SK-N-SH (cell line): ENCODE measurements at regions not wholly inside any gene's neighbourhood (a gene's known extent, or its start where the extent isn't known, plus 50 kb on each side); places are given as distances from the start of the nearest gene placed in this dataset.

ENCODE experiments used
- CTCF ChIA-PET: fragments of 300-600, 350-600 bp; formaldehyde crosslinking; extraction: SDS; loops from one replicate; lab custom pipeline; 2021; lab: Yijun Ruan, JAX
- POLR2A ChIA-PET: fragments of 350-600 bp; sonication (Branson Sonifier 250); formaldehyde crosslinking; extraction: SDS; loops from one replicate; lab custom pipeline; 2020; ENCODE audit warnings: antibody characterized with exemption, inconsistent platforms; lab: Yijun Ruan, JAX
- DNase-seq: peaks from one replicate; pipeline ENCODE4 v3.0.0; 2012
- H2AFZ ChIP-seq: fragments of 200-600 bp; sonication (generic); 2 replicates; pipeline ENCODE4 v1.8.1; 2016; ENCODE audit warnings: antibody characterized with exemption, mild to moderate bottlenecking, low read depth
- H3F3A ChIP-seq: fragments of 200-600 bp; sonication (generic); replicated peaks from 2 replicates; pipeline ENCODE3; 2016; ENCODE audit warnings: antibody characterized with exemption, mild to moderate bottlenecking; ENCODE audit not compliant: insufficient read depth
- H3K27ac ChIP-seq, 2 experiments: fragments of 200-500 bp in 1 of 2; fragments of 200-600 bp in 1 of 2; sonication (Bioruptor generic) in 1 of 2; sonication (generic), shearing (Covaris generic) in 1 of 2; 2 replicates each; pipeline versions ENCODE4 v1.5.1 to v1.6.1; 2014 to 2016; ENCODE audit warnings: low read depth in 2 of 2, inconsistent platforms in 1 of 2, low read length in 1 of 2, mild to moderate bottlenecking in 1 of 2, mixed read lengths in 1 of 2
- H3K27me3 ChIP-seq: fragments of 200-600 bp; sonication (generic), shearing (Covaris generic); 2 replicates; pipeline ENCODE4 v1.6.1; 2016; ENCODE audit warnings: mixed run types; ENCODE audit not compliant: insufficient read depth
- H3K36me3 ChIP-seq, 2 experiments: fragments of 200-500 bp in 1 of 2; fragments of 200-600 bp in 1 of 2; sonication (Bioruptor generic) in 1 of 2; sonication (generic) in 1 of 2; replicated peaks in 1 of 2; 2 replicates each; pipeline versions ENCODE3 to v1.5.1; 2014 to 2016; ENCODE audit warnings: low read length in 1 of 2, mild to moderate bottlenecking in 1 of 2; ENCODE audit not compliant: insufficient read depth in 2 of 2, control insufficient read depth in 1 of 2
- H3K4me1 ChIP-seq, 2 experiments: fragments of 200-500 bp in 1 of 2; fragments of 200-600 bp in 1 of 2; sonication (Bioruptor generic) in 1 of 2; sonication (generic), shearing (Covaris generic) in 1 of 2; 2 replicates each; pipeline versions ENCODE4 v1.5.1 to v1.6.1; 2014 to 2016; ENCODE audit warnings: low read depth in 1 of 2, low read length in 1 of 2, mixed run types in 1 of 2; ENCODE audit not compliant: insufficient read depth in 2 of 2, control insufficient read depth in 1 of 2
- H3K4me2 ChIP-seq: fragments of 200-600 bp; sonication (generic), shearing (Covaris generic); 2 replicates; pipeline ENCODE4 v1.6.1; 2017; ENCODE audit warnings: mixed run types
- H3K4me3 ChIP-seq, 2 experiments: fragments of 200-500 bp in 1 of 2; fragments of 200-600 bp in 1 of 2; sonication (Bioruptor generic) in 1 of 2; sonication (generic), shearing (Covaris generic) in 1 of 2; 2 replicates each; pipeline versions ENCODE4 v1.5.1 to v1.8.1; 2014 to 2016; ENCODE audit warnings: low read depth in 2 of 2, inconsistent platforms in 1 of 2, low read length in 1 of 2, mild to moderate bottlenecking in 1 of 2, mixed read lengths in 1 of 2, moderate library complexity in 1 of 2
- H3K79me2 ChIP-seq: fragments of 200-600 bp; sonication (generic); 2 replicates; pipeline ENCODE4 v1.8.1; 2017; ENCODE audit warnings: mild to moderate bottlenecking; ENCODE audit not compliant: insufficient read depth
- H3K9ac ChIP-seq: fragments of 200-600 bp; sonication (generic); 2 replicates; pipeline ENCODE4 v1.6.1; 2017; ENCODE audit warnings: mixed run types
- H3K9me2 ChIP-seq: fragments of 200-600 bp; sonication (generic); 2 replicates; pipeline ENCODE4 v1.6.1; 2017; ENCODE audit warnings: mixed run types
- H3K9me3 ChIP-seq: fragments of 200-600 bp; sonication (generic); 2 replicates; pipeline ENCODE4 v1.6.1; 2017; ENCODE audit warnings: mixed run types, mild to moderate bottlenecking, moderate library complexity
- H4K20me1 ChIP-seq: fragments of 200-600 bp; sonication (generic); 2 replicates; pipeline ENCODE4 v1.6.1; 2017; ENCODE audit warnings: mild to moderate bottlenecking, mixed run types; ENCODE audit not compliant: insufficient read depth
- CHD2 ChIP-seq: fragments of 150-350 bp; IDR thresholded peaks from 2 replicates; pipeline ENCODE4 v1.6.1; 2018; ENCODE audit warnings: low read length; ENCODE audit not compliant: partially characterized antibody
- EP300 ChIP-seq, 2 experiments: IDR thresholded peaks; 2 replicates each; pipeline versions ENCODE4 v1.4.0 to v1.6.1; 2012; ENCODE audit warnings: borderline replicate concordance in 1 of 2, low read depth in 1 of 2, low read length in 1 of 2
- FOSL2 ChIP-seq: IDR thresholded peaks from 2 replicates; pipeline ENCODE4 v1.4.0; 2012; ENCODE audit warnings: low read depth, mild to moderate bottlenecking, moderate library complexity, borderline replicate concordance
- FOXJ3 ChIP-seq: sonication (generic); formaldehyde crosslinking; IDR thresholded peaks from 2 replicates; pipeline ENCODE4 v1.5.1; 2020; ENCODE audit warnings: mild to moderate bottlenecking, missing genetic modification reagents
- IRF3 ChIP-seq: fragments of 150-350 bp; IDR thresholded peaks from 2 replicates; pipeline ENCODE4 v1.6.1; 2016; ENCODE audit warnings: mild to moderate bottlenecking, low read depth, low read length
- JUND ChIP-seq: IDR thresholded peaks from 2 replicates; pipeline ENCODE4 v1.4.0; 2012
- MAX ChIP-seq: IDR thresholded peaks from 2 replicates; pipeline ENCODE4 v1.4.0; 2012; ENCODE audit warnings: low read depth
- MEF2A ChIP-seq: IDR thresholded peaks from 2 replicates; pipeline ENCODE4 v1.4.0; 2012; ENCODE audit warnings: low read depth, borderline replicate concordance
- NFIC ChIP-seq: IDR thresholded peaks from 2 replicates; pipeline ENCODE4 v1.4.0; 2012; ENCODE audit warnings: borderline replicate concordance
- NRF1 ChIP-seq: IDR thresholded peaks from 2 replicates; pipeline ENCODE4 v1.6.1; 2012; ENCODE audit warnings: low read depth, mild to moderate bottlenecking, low read length
- POLR2AphosphoS5 ChIP-seq: IDR thresholded peaks from 2 replicates; pipeline ENCODE4 v1.6.1; 2012; ENCODE audit warnings: low read depth, low read length
- RAD21 ChIP-seq: IDR thresholded peaks from 2 replicates; pipeline ENCODE4 v1.6.1; 2012; ENCODE audit warnings: mild to moderate bottlenecking, low read length
- RCOR1 ChIP-seq: fragments of 150-350 bp; IDR thresholded peaks from 2 replicates; pipeline ENCODE4 v1.6.1; 2017; ENCODE audit warnings: antibody characterized with exemption, low read length
- RXRA ChIP-seq: IDR thresholded peaks from 2 replicates; pipeline ENCODE4 v1.4.0; 2012; ENCODE audit warnings: low read depth, mild to moderate bottlenecking, borderline replicate concordance
- SIN3A ChIP-seq: IDR thresholded peaks from 2 replicates; pipeline ENCODE4 v1.6.1; 2012; ENCODE audit warnings: low read depth, mild to moderate bottlenecking, low read length, moderate library complexity, borderline replicate concordance
- SMC3 ChIP-seq: IDR thresholded peaks from 2 replicates; pipeline ENCODE4 v1.6.1; 2012; ENCODE audit warnings: low read depth, low read length, improper control_type of control experiment
- TAF1 ChIP-seq: IDR thresholded peaks from 2 replicates; pipeline ENCODE4 v1.6.1; 2012; ENCODE audit warnings: low read depth, mild to moderate bottlenecking, low read length, moderate library complexity, borderline replicate concordance
- ZBTB33 ChIP-seq: IDR thresholded peaks from 2 replicates; pipeline ENCODE4 v1.4.0; 2012; ENCODE audit warnings: low read depth, borderline replicate concordance
- WGBS: methylation state at CpG from one replicate; pipeline ENCODE4 v1.1.6; 2017; ENCODE audit warnings: low lambda C conversion rate; 5-methylcytosine and 5-hydroxymethylcytosine counted together
- TF ChIP-seq, protein P1 (sequence below): fragments of 150-350 bp; IDR thresholded peaks from 2 replicates; pipeline ENCODE4 v1.6.1; 2017; ENCODE audit warnings: antibody characterized with exemption, low read length, low read depth, borderline replicate concordance
- TF ChIP-seq, protein P2 (sequence below): IDR thresholded peaks from 2 replicates; pipeline ENCODE4; 2012

DNA sequence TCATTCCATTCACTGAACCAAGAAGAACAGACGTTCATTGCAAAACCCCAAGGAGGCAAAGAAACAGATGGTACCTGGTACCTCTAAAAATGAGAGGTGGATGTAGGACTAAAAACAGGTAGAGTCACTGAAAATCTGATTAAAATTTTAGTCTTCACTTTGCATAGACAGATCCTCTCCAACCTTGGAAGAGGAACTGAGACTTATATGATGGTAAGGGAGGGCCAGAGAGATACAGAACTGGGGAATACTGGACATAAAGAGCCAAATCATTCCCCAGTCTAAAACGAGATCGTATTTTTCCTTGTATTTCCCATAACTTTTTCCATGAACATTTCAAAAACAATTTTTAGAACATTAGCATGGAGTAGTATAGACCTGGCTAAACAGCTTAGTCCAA lies 59.7 kb upstream of the SPOPL start:
- no peaks in the 10 kb centered on the region for H4K20me1 ChIP-seq
- peaks cover 0 to 10% of the 10 kb centered on the region in 2 experiments; a peak in 2 of 4 replicates for H3K4me1 ChIP-seq
- no peak overlapping the region for H2AFZ ChIP-seq
- no peaks in the 10 kb centered on the region for H3F3A ChIP-seq
- H3K9me3 ChIP-seq = no peaks in the 10 kb centered on the region
- POLR2A ChIA-PET = no interaction called here
- no peaks in the 10 kb centered on the region for H3K27me3 ChIP-seq
- H3K9me2 ChIP-seq = no peaks in the 10 kb centered on the region
- no peaks in the 10 kb centered on the region for H3K79me2 ChIP-seq
- H3K27ac ChIP-seq = no peak overlapping the region
- no peak overlapping the region for H3K4me3 ChIP-seq
- H3K9ac ChIP-seq = no peak overlapping the region
- H3K36me3 ChIP-seq = no peaks in the 10 kb centered on the region
- no peak overlapping the region for H3K4me2 ChIP-seq
- no peak for DNase-seq
- WGBS = 91% methylated on average over 3 of the region's 3 CpGs
- CTCF ChIA-PET = interaction anchor here (1.3 kb wide), 1 partner anchor 232 kb away, joined by 3 read pairs; no protein-coding TSS in a partner anchor
- TF ChIP-seq FOSL2 (no peak), POLR2AphosphoS5 (no peak), RAD21 (no peak), EP300 (IDR thresholded peaks at IDR 0.05; ENCODE audit: borderline replicate concordance in 1 of 2, low read depth in 1 of 2, low read length in 1 of 2) (no peak), SIN3A (no peak), RXRA (no peak), RCOR1 (no peak), CHD2 (no peak), MEF2A (no peak), MAX (no peak), FOXJ3 (no peak), NFIC (no peak), IRF3 (no peak), JUND (no peak), SMC3 (no peak), ZBTB33 (no peak), TAF1 (no peak), NRF1 (no peak)
- TF ChIP-seq, protein P1, sequence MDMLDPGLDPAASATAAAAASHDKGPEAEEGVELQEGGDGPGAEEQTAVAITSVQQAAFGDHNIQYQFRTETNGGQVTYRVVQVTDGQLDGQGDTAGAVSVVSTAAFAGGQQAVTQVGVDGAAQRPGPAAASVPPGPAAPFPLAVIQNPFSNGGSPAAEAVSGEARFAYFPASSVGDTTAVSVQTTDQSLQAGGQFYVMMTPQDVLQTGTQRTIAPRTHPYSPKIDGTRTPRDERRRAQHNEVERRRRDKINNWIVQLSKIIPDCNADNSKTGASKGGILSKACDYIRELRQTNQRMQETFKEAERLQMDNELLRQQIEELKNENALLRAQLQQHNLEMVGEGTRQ = no peak
- TF ChIP-seq, protein P2, sequence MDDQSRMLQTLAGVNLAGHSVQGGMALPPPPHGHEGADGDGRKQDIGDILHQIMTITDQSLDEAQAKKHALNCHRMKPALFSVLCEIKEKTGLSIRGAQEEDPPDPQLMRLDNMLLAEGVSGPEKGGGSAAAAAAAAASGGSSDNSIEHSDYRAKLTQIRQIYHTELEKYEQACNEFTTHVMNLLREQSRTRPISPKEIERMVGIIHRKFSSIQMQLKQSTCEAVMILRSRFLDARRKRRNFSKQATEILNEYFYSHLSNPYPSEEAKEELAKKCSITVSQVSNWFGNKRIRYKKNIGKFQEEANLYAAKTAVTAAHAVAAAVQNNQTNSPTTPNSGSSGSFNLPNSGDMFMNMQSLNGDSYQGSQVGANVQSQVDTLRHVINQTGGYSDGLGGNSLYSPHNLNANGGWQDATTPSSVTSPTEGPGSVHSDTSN = no peak
